ENCODE measurements at regions not wholly inside any gene's neighbourhood (a gene's known extent, or its start where the extent isn't known, plus 50 kb on each side); places are given as distances from the start of the nearest gene placed in this dataset.
A peak's percentile ranks its signal among the peaks of the same experiment; 100 is the strongest.

- peak in 1 of 2 donors; percentile 28 for DNase-seq (ENCODE audit: low read depth in 2 of 2)
Observed at GRCh38 chr5:70585996-70586395, 170.8 kb downstream of the GTF2H2C_2 start.

All from activated CD8-positive, alpha-beta memory T cell treated with anti-CD3 and anti-CD28 coated beads for 4 hours (primary cell).